Mesendoderm (in vitro differentiated cells): ENCODE measurements at regions not wholly inside any gene's neighbourhood (a gene's known extent, or its start where the extent isn't known, plus 50 kb on each side); places are given as distances from the start of the nearest gene placed in this dataset.
A peak's percentile ranks its signal among the peaks of the same experiment; 100 is the strongest.

Source experiments
- DNase-seq: peaks from one replicate; pipeline ENCODE4 v3.0.0; 2013
- H2AK5ac ChIP-seq: 2 replicates; pipeline ENCODE4 v1.6.1; 2013; ENCODE audit warnings: low read length, inconsistent platforms
- H2BK120ac ChIP-seq: 2 replicates; pipeline ENCODE4 v1.6.1; 2013; ENCODE audit warnings: low read depth, mild to moderate bottlenecking, low read length, moderate library complexity, mixed read lengths
- H2BK15ac ChIP-seq: replicated peaks from 2 replicates; pipeline ENCODE4 v1.6.1; 2013; ENCODE audit warnings: low read depth, mild to moderate bottlenecking, moderate library complexity
- H2BK5ac ChIP-seq: 2 replicates; pipeline ENCODE4 v1.6.1; 2013; ENCODE audit warnings: low read length, inconsistent platforms
- H3K18ac ChIP-seq: 2 replicates; pipeline ENCODE4 v1.6.1; 2013; ENCODE audit warnings: mild to moderate bottlenecking, low read length, mixed read lengths
- H3K23ac ChIP-seq: one replicate; pipeline ENCODE4 v1.6.1; 2013; ENCODE audit warnings: low read length
- H3K27ac ChIP-seq: 2 replicates; pipeline ENCODE4 v1.5.1; 2013; ENCODE audit warnings: low read depth, mild to moderate bottlenecking, inconsistent platforms, low read length, moderate library complexity
- H3K27me3 ChIP-seq: 2 replicates; pipeline ENCODE4 v1.6.1; 2013; ENCODE audit warnings: low read length, control low read depth, mild to moderate bottlenecking, inconsistent platforms; ENCODE audit not compliant: insufficient read depth, poor library complexity
- H3K36me3 ChIP-seq: 2 replicates; pipeline ENCODE4 v1.6.1; 2013; ENCODE audit warnings: low read length, inconsistent platforms; ENCODE audit not compliant: control insufficient read depth, insufficient read depth
- H3K4ac ChIP-seq: one replicate; pipeline ENCODE4 v1.6.1; 2013; ENCODE audit warnings: low read depth, mild to moderate bottlenecking, low read length, moderate library complexity
- H3K4me1 ChIP-seq: 2 replicates; pipeline ENCODE4 v1.6.1; 2013; ENCODE audit warnings: low read depth, low read length, inconsistent platforms; ENCODE audit not compliant: control insufficient read depth
- H3K4me2 ChIP-seq: 2 replicates; pipeline ENCODE4 v1.6.1; 2013; ENCODE audit warnings: low read length
- H3K4me3 ChIP-seq: 2 replicates; pipeline ENCODE4 v1.5.1; 2013; ENCODE audit warnings: mild to moderate bottlenecking, low read length
- H3K56ac ChIP-seq: one replicate; pipeline ENCODE4 v1.6.1; 2013; ENCODE audit warnings: low read length
- H3K79me1 ChIP-seq: 2 replicates; pipeline ENCODE4 v1.6.1; 2013; ENCODE audit warnings: low read length, inconsistent platforms
- H3K79me2 ChIP-seq: 2 replicates; pipeline ENCODE4 v1.6.1; 2013; ENCODE audit warnings: mild to moderate bottlenecking, low read length; ENCODE audit not compliant: control insufficient read depth, insufficient read depth
- H3K9ac ChIP-seq: 2 replicates; pipeline ENCODE4 v1.6.1; 2013; ENCODE audit warnings: low read length, inconsistent platforms
- H4K5ac ChIP-seq: one replicate; pipeline ENCODE4 v1.6.1; 2013; ENCODE audit warnings: low read length
- H4K8ac ChIP-seq: one replicate; pipeline ENCODE4 v1.6.1; 2013; ENCODE audit warnings: low read depth, mild to moderate bottlenecking, control low read depth, low read length, moderate library complexity
- WGBS: extraction: QIAGEN DNeasy Blood & Tissue Kit; methylation state at CpG from one replicate; pipeline ENCODE4 v1.1.7; 2013; ENCODE audit warnings: low lambda C conversion rate, missing lambda C conversion rate; ENCODE audit not compliant: insufficient coverage; ENCODE audit errors: extremely low coverage; 5-methylcytosine and 5-hydroxymethylcytosine counted together

DNA sequence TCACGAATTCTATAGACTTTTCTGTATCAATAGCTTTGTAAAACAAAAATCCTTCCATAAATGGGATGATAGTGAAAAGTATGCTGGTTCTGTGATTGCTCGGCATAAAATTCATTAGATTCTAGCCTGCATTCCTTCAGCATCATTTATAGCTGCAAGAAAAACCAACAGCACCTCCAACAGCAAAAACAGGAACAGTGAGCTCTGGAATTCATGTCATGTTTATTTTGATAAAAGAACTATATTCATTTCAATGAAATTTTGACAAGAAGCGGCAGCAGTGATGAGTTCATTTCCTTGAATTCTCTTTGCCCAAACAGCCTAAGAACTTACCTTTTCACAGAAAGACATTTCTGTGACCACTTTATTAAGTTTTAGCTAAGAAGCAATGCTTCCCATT, 515.2 kb upstream of the CCDC54 start:
- H3K4me3 ChIP-seq = no peak overlapping the region
- no peak overlapping the region for H2BK5ac ChIP-seq
- H3K79me2 ChIP-seq = no peaks in the 10 kb centered on the region
- H2BK15ac ChIP-seq = peak overlapping the region; percentile 74
- H3K23ac ChIP-seq = no peak overlapping the region
- no peak overlapping the region for H3K18ac ChIP-seq
- no peak overlapping the region for H3K56ac ChIP-seq
- no peak overlapping the region for H4K8ac ChIP-seq
- H3K4me2 ChIP-seq = no peak overlapping the region
- H3K27me3 ChIP-seq = no peaks in the 10 kb centered on the region
- H3K4me1 ChIP-seq = no peaks in the 10 kb centered on the region
- no peak for DNase-seq
- no peak overlapping the region for H3K9ac ChIP-seq
- H3K36me3 ChIP-seq = no peaks in the 10 kb centered on the region
- H3K27ac ChIP-seq = no peak overlapping the region
- H2BK120ac ChIP-seq = no peak overlapping the region
- no peak overlapping the region for H2AK5ac ChIP-seq
- WGBS = no CpG with 5 or more reads among the region's 3 CpGs
- no peaks in the 10 kb centered on the region for H3K79me1 ChIP-seq
- no peak overlapping the region for H4K5ac ChIP-seq
- no peak overlapping the region for H3K4ac ChIP-seq

DNA sequence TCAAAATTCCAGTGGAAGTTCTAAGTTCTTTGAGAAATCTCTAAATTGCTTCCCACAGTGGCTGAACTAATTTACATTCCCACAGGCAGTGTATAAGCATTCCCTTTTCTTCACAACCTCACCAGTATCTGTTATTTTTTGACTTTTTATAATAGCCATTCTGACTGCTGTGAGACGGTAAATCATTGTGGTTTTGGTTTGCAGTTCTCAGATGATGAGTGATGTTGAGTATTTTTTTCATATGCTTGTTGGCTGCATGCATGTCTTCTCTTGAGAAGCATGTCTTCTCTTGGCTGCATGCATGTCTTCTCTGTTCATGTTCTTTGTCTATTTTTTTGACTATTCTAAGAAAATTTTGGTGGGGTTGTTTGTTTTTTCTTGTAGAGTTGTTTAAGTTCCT, 499.6 kb upstream of the CCDC54 start:
- Histone ChIP-seq H3K56ac (no peak overlapping the region), H3K27ac (no peak overlapping the region), H3K4me2 (no peak overlapping the region), H2BK15ac (no peak overlapping the region), H3K27me3 (no peaks in the 10 kb centered on the region), H3K4me3 (no peak overlapping the region), H3K18ac (no peak overlapping the region), H4K5ac (no peak overlapping the region), H2BK120ac (no peak overlapping the region), H3K4ac (no peak overlapping the region), H3K79me2 (no peaks in the 10 kb centered on the region), H3K36me3 (no peaks in the 10 kb centered on the region), H3K79me1 (no peaks in the 10 kb centered on the region), H3K9ac (no peak overlapping the region), H3K23ac (no peak overlapping the region), H2BK5ac (no peak overlapping the region), H3K4me1 (no peaks in the 10 kb centered on the region), H4K8ac (no peak overlapping the region), H2AK5ac (no peak overlapping the region)
- no CpG with 5 or more reads among the region's 1 CpG for WGBS
- DNase-seq = no peak

DNA sequence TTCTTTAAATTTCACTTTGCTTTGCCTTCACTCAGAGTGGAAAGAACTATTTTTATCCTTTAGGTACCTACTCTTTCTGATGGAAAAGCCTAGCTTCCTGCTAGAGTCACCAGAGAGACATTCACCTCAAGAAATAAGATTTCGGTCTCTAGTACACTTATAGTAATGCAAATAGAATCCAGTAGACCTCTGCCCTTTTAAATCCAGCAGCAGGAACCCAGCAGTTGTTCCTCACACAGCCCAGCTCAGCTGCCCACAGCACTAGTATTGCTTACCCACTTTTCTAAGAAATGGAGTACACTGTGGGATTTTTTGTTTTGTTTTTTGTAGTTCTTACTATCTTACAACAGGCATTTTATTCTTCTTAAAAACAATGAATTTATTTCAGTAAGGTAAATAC, 497.0 kb upstream of the CCDC54 start:
- H3K4ac ChIP-seq = no peak overlapping the region
- H3K18ac ChIP-seq = peak overlapping the region; percentile 51
- H2BK5ac ChIP-seq = no peak overlapping the region
- H3K79me1 ChIP-seq = no peaks in the 10 kb centered on the region
- H3K56ac ChIP-seq = peak overlapping the region; percentile 38
- no peak overlapping the region for H2BK120ac ChIP-seq
- no peak overlapping the region for H3K27ac ChIP-seq
- DNase-seq = no peak
- no peak overlapping the region for H4K5ac ChIP-seq
- H3K4me1 ChIP-seq = no peaks in the 10 kb centered on the region
- H3K36me3 ChIP-seq = no peaks in the 10 kb centered on the region
- H2AK5ac ChIP-seq = no peak overlapping the region
- no peaks in the 10 kb centered on the region for H3K27me3 ChIP-seq
- H3K4me3 ChIP-seq = no peak overlapping the region
- H3K9ac ChIP-seq = no peak overlapping the region
- H2BK15ac ChIP-seq = no peak overlapping the region
- no peaks in the 10 kb centered on the region for H3K79me2 ChIP-seq
- H3K4me2 ChIP-seq = no peak overlapping the region
- no CpG with 5 or more reads among the region's 1 CpG for WGBS
- H3K23ac ChIP-seq = no peak overlapping the region
- no peak overlapping the region for H4K8ac ChIP-seq

DNA sequence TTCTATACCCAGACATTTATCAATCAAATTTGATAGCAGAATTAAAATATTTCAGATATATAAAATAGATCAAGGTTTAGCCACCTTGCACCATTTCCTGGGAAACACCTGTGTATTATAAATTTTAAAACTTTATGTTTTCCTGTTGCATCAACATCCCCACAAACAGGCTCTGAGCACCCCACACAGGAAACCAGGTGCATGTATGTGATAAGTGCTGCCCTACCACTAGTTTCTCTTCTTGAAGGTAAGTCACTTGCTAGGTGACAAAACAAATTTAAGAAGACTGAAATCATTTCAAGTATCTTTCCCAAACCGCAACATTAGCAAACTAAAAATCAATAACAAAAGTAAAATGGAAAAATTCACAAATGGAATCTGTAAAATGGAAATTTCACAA, 496.1 kb upstream of the CCDC54 start:
- no CpG with 5 or more reads among the region's 1 CpG for WGBS
- DNase-seq = no peak
- H3K79me2 ChIP-seq = no peaks in the 10 kb centered on the region

DNA sequence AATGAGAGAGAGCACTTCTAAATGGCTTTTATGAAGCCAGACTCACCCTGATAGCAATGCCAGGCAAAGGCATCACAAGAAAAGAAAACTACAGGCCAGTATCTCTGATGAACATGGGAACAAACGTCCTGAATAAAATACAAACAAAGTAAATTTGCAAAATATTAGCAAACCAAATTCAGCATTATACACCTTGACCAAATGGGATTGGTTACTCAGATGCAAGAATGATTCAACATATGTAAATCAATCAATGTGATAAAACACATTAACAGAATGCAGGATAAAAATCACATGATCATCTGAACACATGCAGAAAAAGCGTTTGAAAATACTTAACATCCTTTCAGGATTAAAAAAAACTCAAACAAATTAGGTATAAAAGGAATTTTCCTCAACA, 494.9 kb upstream of the CCDC54 start:
- no peak overlapping the region for H3K27ac ChIP-seq
- DNase-seq = no peak

More for the DNA sequence above, 496.1 kb upstream of the CCDC54 start:
- Histone ChIP-seq H3K18ac (no peak overlapping the region), H3K56ac (no peak overlapping the region), H3K27me3 (no peaks in the 10 kb centered on the region), H4K5ac (no peak overlapping the region), H3K79me1 (no peaks in the 10 kb centered on the region), H3K36me3 (no peaks in the 10 kb centered on the region), H3K9ac (no peak overlapping the region), H3K4ac (no peak overlapping the region), H2BK120ac (no peak overlapping the region), H3K4me2 (no peak overlapping the region), H2AK5ac (no peak overlapping the region), H2BK15ac (no peak overlapping the region), H2BK5ac (no peak overlapping the region), H3K4me1 (no peaks in the 10 kb centered on the region), H4K8ac (no peak overlapping the region), H3K23ac (no peak overlapping the region), H3K4me3 (no peak overlapping the region), H3K27ac (no peak overlapping the region)

DNA sequence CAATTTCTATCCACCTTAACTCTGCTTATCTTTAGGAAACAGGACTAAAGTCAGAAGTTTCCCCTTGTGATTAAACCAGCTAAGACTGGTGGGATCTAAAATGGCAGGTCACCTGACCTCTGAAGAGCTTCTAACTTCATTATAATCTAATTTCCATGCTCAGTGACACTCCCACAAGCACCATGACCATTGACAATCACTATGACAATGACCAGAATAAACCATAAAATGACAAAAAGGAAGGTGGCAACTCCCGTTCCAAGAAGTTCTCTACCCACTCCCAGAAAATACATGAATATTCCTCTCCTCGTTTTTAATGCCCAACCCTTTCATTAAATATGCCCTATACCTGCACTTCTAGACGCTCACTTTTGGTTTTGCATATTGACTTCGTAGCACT, 471.2 kb upstream of the CCDC54 start:
- DNase-seq = no peak
- H3K9ac ChIP-seq = no peak overlapping the region

More for the DNA sequence above, 494.9 kb upstream of the CCDC54 start:
- H2BK120ac ChIP-seq = no peak overlapping the region
- H4K5ac ChIP-seq = no peak overlapping the region
- H3K18ac ChIP-seq = no peak overlapping the region
- H3K4me3 ChIP-seq = no peak overlapping the region
- no peak overlapping the region for H2BK5ac ChIP-seq
- H2AK5ac ChIP-seq = no peak overlapping the region
- no peak overlapping the region for H3K4ac ChIP-seq
- no peak overlapping the region for H3K56ac ChIP-seq
- no peak overlapping the region for H3K23ac ChIP-seq
- H3K79me2 ChIP-seq = no peaks in the 10 kb centered on the region
- no peak overlapping the region for H4K8ac ChIP-seq
- no peaks in the 10 kb centered on the region for H3K4me1 ChIP-seq
- no peaks in the 10 kb centered on the region for H3K27me3 ChIP-seq
- H3K4me2 ChIP-seq = no peak overlapping the region
- H2BK15ac ChIP-seq = no peak overlapping the region
- no peak overlapping the region for H3K9ac ChIP-seq
- H3K36me3 ChIP-seq = no peaks in the 10 kb centered on the region
- no peaks in the 10 kb centered on the region for H3K79me1 ChIP-seq
- no CpG with 5 or more reads among the region's 2 CpGs for WGBS

More for the DNA sequence above, 471.2 kb upstream of the CCDC54 start:
- no peak overlapping the region for H3K4me3 ChIP-seq
- H2BK120ac ChIP-seq = no peak overlapping the region
- no peak overlapping the region for H2AK5ac ChIP-seq
- H2BK5ac ChIP-seq = no peak overlapping the region
- no CpG with 5 or more reads among the region's 4 CpGs for WGBS
- no peak overlapping the region for H3K27ac ChIP-seq
- no peak overlapping the region for H3K4ac ChIP-seq
- no peaks in the 10 kb centered on the region for H3K79me2 ChIP-seq
- H3K4me2 ChIP-seq = no peak overlapping the region
- H3K79me1 ChIP-seq = no peaks in the 10 kb centered on the region
- H2BK15ac ChIP-seq = no peak overlapping the region
- H3K36me3 ChIP-seq = no peaks in the 10 kb centered on the region
- H4K8ac ChIP-seq = no peak overlapping the region
- no peaks in the 10 kb centered on the region for H3K4me1 ChIP-seq
- no peaks in the 10 kb centered on the region for H3K27me3 ChIP-seq
- peak overlapping the region; percentile 72 for H3K18ac ChIP-seq
- no peak overlapping the region for H3K56ac ChIP-seq
- no peak overlapping the region for H3K23ac ChIP-seq
- H4K5ac ChIP-seq = no peak overlapping the region
